Suprapubic skin (tissue), 4 donors: ENCODE measurements at regions not wholly inside any gene's neighbourhood (a gene's known extent, or its start where the extent isn't known, plus 50 kb on each side); places are given as distances from the start of the nearest gene placed in this dataset.

Source experiments
- CTCF ChIP-seq, 2 donors: fragments of 200-600 bp in 1 of 2; fragments of 450-650 bp in 1 of 2; sonication (generic) in 1 of 2; IDR thresholded peaks; one replicate each; pipeline ENCODE4 v1.5.1; 2016 to 2019; ENCODE audit warnings: antibody characterized with exemption in 2 of 2, mild to moderate bottlenecking in 1 of 2, moderate library complexity in 1 of 2
- POLR2A ChIP-seq, 2 donors: fragments of 450-650 bp; IDR thresholded peaks; one replicate each; pipeline ENCODE4 v1.6.1; 2017; ENCODE audit warnings: antibody characterized with exemption in 2 of 2, mild to moderate bottlenecking in 2 of 2, moderate library complexity in 2 of 2
- POLR2AphosphoS5 ChIP-seq, 3 donors: sonication (generic); formaldehyde crosslinking; IDR thresholded peaks; one replicate each; pipeline ENCODE4 v1.6.1; 2017; ENCODE audit warnings: antibody characterized with exemption in 3 of 3

- TF ChIP-seq CTCF (IDR thresholded peaks at IDR 0.05) (no peak), POLR2A (IDR thresholded peaks at IDR 0.05) (no peak), POLR2AphosphoS5 (IDR thresholded peaks at IDR 0.05) (no peak)
Measured at GRCh38 chr5:10031817-10032216, 217.9 kb downstream of the ATPSCKMT start.
